Lower lobe of right lung (tissue), 2 donors: ENCODE measurements at regions not wholly inside any gene's neighbourhood (a gene's known extent, or its start where the extent isn't known, plus 50 kb on each side); places are given as distances from the start of the nearest gene placed in this dataset.

Experiments used
- ATAC-seq, 2 donors: fragments of 200-7000 bp; cut with Tn5 transposase; one replicate each; pipeline ENCODE4 v1.9.1; 2020 to 2022; ENCODE audit warnings: mild to moderate bottlenecking in 2 of 2, moderate library complexity in 2 of 2
- DNase-seq: peaks from one replicate; pipeline ENCODE4 v3.0.0-alpha.2; 2020
- H3K27ac ChIP-seq: fragments of 200-600 bp; one replicate; pipeline ENCODE4 v1.8.0; 2022
- H3K27me3 ChIP-seq: fragments of 200-600 bp; one replicate; pipeline ENCODE4 v1.8.0; 2022; ENCODE audit warnings: low read depth
- H3K36me3 ChIP-seq: fragments of 200-600 bp; one replicate; pipeline ENCODE4 v1.8.0; 2022; ENCODE audit warnings: mild to moderate bottlenecking
- H3K4me1 ChIP-seq: fragments of 200-600 bp; one replicate; pipeline ENCODE4 v1.8.0; 2022
- H3K4me3 ChIP-seq: fragments of 200-600 bp; one replicate; pipeline ENCODE4 v1.8.0; 2022; ENCODE audit warnings: mild to moderate bottlenecking
- H3K9me3 ChIP-seq: fragments of 200-600 bp; one replicate; pipeline ENCODE4 v1.8.0; 2022
- CTCF ChIP-seq: fragments of 200-600 bp; IDR thresholded peaks from one replicate; pipeline ENCODE4 v1.8.0; 2022; ENCODE audit warnings: antibody characterized with exemption, mild to moderate bottlenecking
- intact Hi-C: fragments of 100-400 bp; cut with DNase I; formaldehyde crosslinking; loops from one replicate; pipeline ENCODE4 v1.11.0; 2022
- donor health status: DM: no; HTN: yes; CAD: no; lungs with severe emphysema.

DNA sequence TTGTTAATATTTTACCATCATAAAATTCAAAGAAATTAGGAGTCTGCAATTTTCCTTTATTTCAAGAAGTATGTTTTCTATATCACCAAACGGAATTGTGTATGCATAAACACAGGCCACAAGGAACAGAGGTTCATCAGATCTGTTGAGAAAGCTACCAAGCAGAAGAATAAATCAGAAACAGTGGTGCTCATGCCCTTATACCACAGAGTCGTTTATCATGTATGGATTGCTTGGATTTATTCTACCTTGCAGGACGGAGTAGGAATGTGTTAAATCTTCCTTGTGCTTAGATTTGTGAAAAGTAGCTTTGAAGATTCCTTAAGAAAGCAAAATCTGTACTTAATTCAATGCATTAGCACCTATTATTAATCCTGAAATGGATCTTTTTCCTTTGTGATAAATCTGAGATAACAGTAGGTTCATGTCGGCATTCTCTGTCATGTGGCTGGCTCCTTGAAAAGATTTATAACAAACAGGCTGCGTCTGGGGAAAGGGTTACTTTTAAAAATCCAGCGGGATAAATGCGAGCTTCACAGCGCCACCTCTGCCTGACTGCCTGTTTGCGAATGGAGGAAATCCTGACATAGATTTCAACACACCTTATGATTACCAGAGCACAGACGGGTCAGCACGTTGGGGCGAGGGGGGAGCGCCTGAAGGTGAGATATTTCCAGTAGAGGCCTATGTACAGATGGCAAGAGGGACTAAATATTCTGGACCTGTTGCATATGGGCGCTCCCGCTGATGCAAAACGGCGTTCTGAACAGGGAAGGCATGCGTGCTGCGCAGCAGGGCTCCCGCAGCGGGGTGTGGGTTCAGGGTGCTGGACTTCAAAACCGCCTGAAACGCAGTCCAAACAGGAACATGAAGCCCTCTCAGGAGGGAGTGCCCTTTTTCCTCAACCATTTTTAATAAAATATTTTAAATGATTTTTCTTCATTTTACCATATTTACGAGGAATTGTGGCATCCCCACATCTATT, 445.5 kb upstream of the SGCG start:
- ATAC-seq, result peak; percentile 68 to 69
- Histone ChIP-seq H3K4me3 (no peak overlapping the region), H3K36me3 (no peaks in the 10 kb centered on the region), H3K4me1 (no peaks in the 10 kb centered on the region), H3K27ac (no peak overlapping the region), H3K27me3 (no peaks in the 10 kb centered on the region), H3K9me3 (peaks cover 4% of the 10 kb centered on the region)
- intact Hi-C loops, result no loop called here
- no peak for DNase-seq
- no peak for TF ChIP-seq CTCF

DNA sequence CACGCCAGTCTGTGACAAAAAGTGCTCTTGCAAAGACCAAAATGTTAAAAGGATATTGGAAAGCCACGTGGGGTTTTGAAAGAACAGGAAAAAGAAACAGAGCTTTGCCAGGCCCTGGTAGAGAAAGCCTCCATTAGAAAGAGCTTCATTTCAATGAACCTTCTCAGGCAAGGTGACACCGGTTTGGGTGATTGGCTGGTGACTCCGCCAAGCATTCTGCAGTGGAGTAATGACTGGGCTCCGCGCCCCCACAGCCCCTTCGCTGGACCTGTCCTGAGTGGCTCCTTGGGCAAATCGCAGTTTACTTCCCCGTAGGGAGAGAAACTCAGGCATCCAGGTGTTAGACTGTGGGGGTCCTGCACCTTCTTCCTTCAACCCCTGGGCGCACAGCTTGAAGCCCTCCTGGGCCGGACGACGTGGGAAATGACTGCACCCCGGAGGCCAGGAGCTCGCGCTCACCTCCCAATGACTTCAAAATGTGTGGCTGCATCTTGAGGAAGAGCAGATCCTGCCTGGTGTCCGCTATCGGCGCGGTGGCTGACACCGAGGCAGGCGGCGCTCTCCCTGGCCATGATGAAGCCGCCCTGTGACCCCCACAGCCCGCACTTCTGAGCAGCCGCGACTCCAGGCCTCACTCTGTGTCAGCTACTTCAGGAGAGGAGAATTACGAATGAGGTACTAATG, 444.6 kb upstream of the SGCG start:
- Histone ChIP-seq H3K4me3 (no peak overlapping the region), H3K27me3 (no peaks in the 10 kb centered on the region), H3K9me3 (peaks cover 4% of the 10 kb centered on the region), H3K27ac (no peak overlapping the region), H3K4me1 (no peaks in the 10 kb centered on the region), H3K36me3 (no peaks in the 10 kb centered on the region)
- peak; percentile 79 to 92 for ATAC-seq
- no peak for TF ChIP-seq CTCF
- DNase-seq, result no peak
- intact Hi-C loops, result no loop called here

DNA sequence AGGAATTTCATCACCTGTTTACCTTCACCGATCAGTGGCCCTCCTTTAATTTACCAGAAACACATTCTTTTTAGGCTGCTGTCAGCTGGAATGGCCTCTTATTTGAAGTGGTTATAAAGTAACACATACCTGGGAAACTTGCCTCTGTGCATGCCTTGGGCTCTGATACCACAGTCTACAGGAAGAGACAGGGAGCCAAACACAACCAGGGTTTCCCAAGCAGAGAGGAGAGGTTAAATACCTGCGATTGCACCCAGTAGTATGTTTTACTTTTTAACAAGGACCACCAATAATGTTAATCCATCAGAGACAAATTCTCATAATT, 444.0 kb upstream of the SGCG start:
- ATAC-seq, result peak; percentile 80 to 87
- no peak overlapping the region for H3K27ac ChIP-seq
- peaks cover 4% of the 10 kb centered on the region for H3K9me3 ChIP-seq
- H3K4me1 ChIP-seq, result no peaks in the 10 kb centered on the region
- H3K36me3 ChIP-seq, result no peaks in the 10 kb centered on the region
- H3K27me3 ChIP-seq, result no peaks in the 10 kb centered on the region
- DNase-seq, result no peak
- no peak for TF ChIP-seq CTCF
- intact Hi-C loops, result no loop called here
- no peak overlapping the region for H3K4me3 ChIP-seq

DNA sequence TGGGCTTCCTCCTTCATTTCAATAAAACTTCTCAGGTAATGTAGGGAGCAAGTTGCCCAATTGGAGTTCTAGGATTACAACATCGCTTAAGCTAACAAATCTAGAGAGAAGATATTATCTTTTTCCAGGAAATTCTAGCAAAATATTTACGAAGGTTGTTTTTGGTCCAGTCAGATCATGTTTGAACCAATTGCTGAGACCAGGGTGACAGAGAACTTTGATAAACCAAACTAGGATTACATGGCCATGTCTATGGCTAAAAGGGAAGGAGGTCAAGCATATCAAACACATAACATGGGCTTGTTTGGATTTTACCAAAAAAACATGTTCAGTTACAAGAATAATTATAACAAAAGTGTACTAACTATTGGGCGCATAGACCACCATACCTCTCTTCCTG, 442.4 kb upstream of the SGCG start:
- TF ChIP-seq CTCF, result no peak
- intact Hi-C loops, result no loop called here
- no peak for DNase-seq
- Histone ChIP-seq H3K27me3 (no peaks in the 10 kb centered on the region), H3K27ac (no peak overlapping the region), H3K4me3 (no peak overlapping the region), H3K36me3 (no peaks in the 10 kb centered on the region), H3K9me3 (peaks cover 4% of the 10 kb centered on the region), H3K4me1 (no peaks in the 10 kb centered on the region)
- ATAC-seq, result no peak

DNA sequence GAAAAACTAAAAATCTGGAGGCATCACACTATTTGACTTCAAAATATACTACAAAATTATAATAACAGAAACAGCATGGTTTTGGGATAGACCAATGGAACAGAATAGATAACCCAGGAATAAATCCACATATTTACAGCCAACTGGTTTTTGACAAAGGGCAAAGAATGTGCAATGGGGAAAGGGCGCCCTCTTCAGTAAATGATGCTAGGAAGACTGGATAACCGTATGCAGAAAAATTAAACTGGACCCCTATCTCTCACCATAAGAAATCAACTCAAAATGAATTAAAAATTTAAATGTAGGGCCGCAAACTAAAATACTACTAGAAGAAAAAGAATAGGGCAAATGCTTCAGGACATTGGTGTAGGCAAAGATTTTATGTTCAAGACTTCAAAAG, 440.5 kb upstream of the SGCG start:
- DNase-seq, result no peak
- intact Hi-C loops, result no loop called here
- H3K9me3 ChIP-seq, result peaks cover 4% of the 10 kb centered on the region
- H3K27ac ChIP-seq, result no peak overlapping the region
- no peak for TF ChIP-seq CTCF
- H3K4me3 ChIP-seq, result no peak overlapping the region
- H3K36me3 ChIP-seq, result no peaks in the 10 kb centered on the region
- no peaks in the 10 kb centered on the region for H3K27me3 ChIP-seq
- H3K4me1 ChIP-seq, result no peaks in the 10 kb centered on the region
- no peak for ATAC-seq
